Lower leg skin (tissue), 3 donors: ENCODE measurements at regions not wholly inside any gene's neighbourhood (a gene's known extent, or its start where the extent isn't known, plus 50 kb on each side); places are given as distances from the start of the nearest gene placed in this dataset.

Experiments
- POLR2A ChIP-seq, 2 donors: fragments of 450-650 bp; IDR thresholded peaks; one replicate each; pipeline ENCODE4 v1.6.1; 2016 to 2017; ENCODE audit warnings: antibody characterized with exemption in 2 of 2, mild to moderate bottlenecking in 1 of 2, moderate library complexity in 1 of 2
- TF ChIP-seq, protein P1 (sequence below), 3 donors: fragments of 450-650 bp; IDR thresholded peaks; one replicate each; pipeline ENCODE4 v1.5.1; 2016; ENCODE audit warnings: antibody characterized with exemption in 3 of 3, mild to moderate bottlenecking in 3 of 3, moderate library complexity in 2 of 3

DNA sequence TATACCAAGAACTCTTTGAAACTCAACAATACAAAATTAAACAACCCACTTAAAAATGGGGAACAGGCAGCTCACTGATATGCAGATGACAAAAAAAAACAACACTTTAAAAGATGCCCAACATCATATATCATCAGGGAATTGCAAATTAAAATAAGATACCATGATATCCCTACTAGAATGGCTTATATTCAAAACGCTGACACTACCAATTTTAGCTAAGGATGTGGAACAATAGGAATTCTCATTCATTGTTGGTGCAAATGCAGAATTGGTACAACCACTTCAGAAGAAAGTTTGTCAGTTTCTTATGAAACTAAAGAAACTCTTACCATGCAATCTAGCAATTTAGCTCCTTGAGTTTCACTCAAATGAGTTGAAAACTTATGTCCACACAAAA lies 259.0 kb upstream of the HS3ST1 start:
- TF ChIP-seq, protein P1, sequence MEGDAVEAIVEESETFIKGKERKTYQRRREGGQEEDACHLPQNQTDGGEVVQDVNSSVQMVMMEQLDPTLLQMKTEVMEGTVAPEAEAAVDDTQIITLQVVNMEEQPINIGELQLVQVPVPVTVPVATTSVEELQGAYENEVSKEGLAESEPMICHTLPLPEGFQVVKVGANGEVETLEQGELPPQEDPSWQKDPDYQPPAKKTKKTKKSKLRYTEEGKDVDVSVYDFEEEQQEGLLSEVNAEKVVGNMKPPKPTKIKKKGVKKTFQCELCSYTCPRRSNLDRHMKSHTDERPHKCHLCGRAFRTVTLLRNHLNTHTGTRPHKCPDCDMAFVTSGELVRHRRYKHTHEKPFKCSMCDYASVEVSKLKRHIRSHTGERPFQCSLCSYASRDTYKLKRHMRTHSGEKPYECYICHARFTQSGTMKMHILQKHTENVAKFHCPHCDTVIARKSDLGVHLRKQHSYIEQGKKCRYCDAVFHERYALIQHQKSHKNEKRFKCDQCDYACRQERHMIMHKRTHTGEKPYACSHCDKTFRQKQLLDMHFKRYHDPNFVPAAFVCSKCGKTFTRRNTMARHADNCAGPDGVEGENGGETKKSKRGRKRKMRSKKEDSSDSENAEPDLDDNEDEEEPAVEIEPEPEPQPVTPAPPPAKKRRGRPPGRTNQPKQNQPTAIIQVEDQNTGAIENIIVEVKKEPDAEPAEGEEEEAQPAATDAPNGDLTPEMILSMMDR (IDR thresholded peaks at IDR 0.05), result no peak
- no peak for TF ChIP-seq POLR2A (IDR thresholded peaks at IDR 0.05)
